ENCODE measurements at regions not wholly inside any gene's neighbourhood (a gene's known extent, or its start where the extent isn't known, plus 50 kb on each side); places are given as distances from the start of the nearest gene placed in this dataset.
"Not testable (repeated sequence)": the region's sequence is repeated elsewhere in the genome, so short reads cannot be mapped to it uniquely, and the experiment has no call there.

- POLR2A ChIA-PET: no interaction called here
- CTCF ChIA-PET: no interaction called here
Observed at GRCh38 chr1:173337126-173337525, 130.0 kb upstream of the TNFSF4 start.

- ChIA-PET CTCF (no interaction called here), POLR2A (no interaction called here)
Observed at GRCh38 chr1:173341307-173341706, 134.2 kb upstream of the TNFSF4 start.

- ChIA-PET CTCF (no interaction called here), POLR2A (no interaction called here)
Observed at GRCh38 chr1:173341971-173342370, 134.8 kb upstream of the TNFSF4 start.

- POLR2A ChIA-PET: no interaction called here
- CTCF ChIA-PET: no interaction called here
Observed at GRCh38 chr1:173342736-173343135, 134.4 kb upstream of the PRDX6 start.

GRCh38 chr1:173344034-173344743 is 132.9 kb upstream of the PRDX6 start:
- ChIA-PET CTCF (no interaction called here), POLR2A (no interaction called here)

GRCh38 chr1:173347282-173347818 is 129.8 kb upstream of the PRDX6 start:
- POLR2A ChIA-PET: no interaction called here
- CTCF ChIA-PET: interaction anchor here (0.5 kb wide), 1 partner anchor 1128 kb away, joined by 3 read pairs; no protein-coding TSS in a partner anchor

- POLR2A ChIA-PET, CTCF ChIA-PET: not testable (repeated sequence)
Observed at GRCh38 chr1:173352635-173353034, 124.5 kb upstream of the PRDX6 start.

- CTCF ChIA-PET: no interaction called here
- POLR2A ChIA-PET: no interaction called here
Observed at GRCh38 chr1:173353350-173353749, 123.8 kb upstream of the PRDX6 start.

- ChIA-PET POLR2A (no interaction called here), CTCF (no interaction called here)
Observed at GRCh38 chr1:173354937-173355280, 122.2 kb upstream of the PRDX6 start.

- ChIA-PET CTCF (no interaction called here), POLR2A (no interaction called here)
Observed at GRCh38 chr1:173355281-173356031, 121.7 kb upstream of the PRDX6 start.

- ChIA-PET POLR2A (no interaction called here), CTCF (no interaction called here)
Observed at GRCh38 chr1:173356191-173356762, 120.9 kb upstream of the PRDX6 start.

- POLR2A ChIA-PET: no interaction called here
- CTCF ChIA-PET: interaction anchor here (1.0 kb wide), 1 partner anchor 620 kb away, joined by 3 read pairs; no protein-coding TSS in a partner anchor
Observed at GRCh38 chr1:173360487-173361063, 116.6 kb upstream of the PRDX6 start.

GRCh38 chr1:173362543-173362942 is 114.6 kb upstream of the PRDX6 start:
- ChIA-PET CTCF (no interaction called here), POLR2A (no interaction called here)

- POLR2A ChIA-PET: no interaction called here
- CTCF ChIA-PET: no interaction called here
Observed at GRCh38 chr1:173364827-173365226, 112.3 kb upstream of the PRDX6 start.

GRCh38 chr1:173365341-173365740 is 111.8 kb upstream of the PRDX6 start:
- CTCF ChIA-PET: no interaction called here

GRCh38 chr1:173367136-173367535 is 110.0 kb upstream of the PRDX6 start:
- ChIA-PET POLR2A (no interaction called here), CTCF (no interaction called here)

More at GRCh38 chr1:173365341-173365740, 111.8 kb upstream of the PRDX6 start:
- POLR2A ChIA-PET: no interaction called here

GRCh38 chr1:173370586-173370985 is 106.5 kb upstream of the PRDX6 start:
- POLR2A ChIA-PET: not testable (repeated sequence)

GRCh38 chr1:173376065-173376464 is 101.1 kb upstream of the PRDX6 start:
- CTCF ChIA-PET, POLR2A ChIA-PET: not testable (repeated sequence)

More at GRCh38 chr1:173370586-173370985, 106.5 kb upstream of the PRDX6 start:
- CTCF ChIA-PET: not testable (repeated sequence)

GRCh38 chr1:173377266-173377665 is 99.9 kb upstream of the PRDX6 start:
- CTCF ChIA-PET: no interaction called here
- POLR2A ChIA-PET: no interaction called here

GRCh38 chr1:173383351-173383750 is 93.8 kb upstream of the PRDX6 start:
- ChIA-PET CTCF (interaction anchor here (0.7 kb wide), 1 partner anchor 251 kb away, joined by 3 read pairs; no protein-coding TSS in a partner anchor), POLR2A (no interaction called here)

- CTCF ChIA-PET: no interaction called here
Observed at GRCh38 chr1:173388352-173388751, 88.8 kb upstream of the PRDX6 start.

More at GRCh38 chr1:173388352-173388751, 88.8 kb upstream of the PRDX6 start:
- POLR2A ChIA-PET: no interaction called here

Data from activated CD8-positive, alpha-beta memory T cell treated with anti-CD3 and anti-CD28 coated beads for 36 hours (primary cell).